Body of pancreas (tissue), 4 donors: ENCODE measurements at regions not wholly inside any gene's neighbourhood (a gene's known extent, or its start where the extent isn't known, plus 50 kb on each side); places are given as distances from the start of the nearest gene placed in this dataset.

Experiments used
- ATAC-seq: fragments of 150-250 bp; one replicate; pipeline ENCODE4 v1.9.1; 2016
- DNase-seq, 4 donors: peaks; one replicate each; pipeline ENCODE4 v3.0.0-alpha.2; 2019
- H3K27ac ChIP-seq, 4 donors: fragments of 200-600 bp; sonication (generic); 1 replicate in 3 of 4; 2 replicates in 1 of 4; pipeline versions ENCODE4 v1.5.1 to v1.6.1; 2016 to 2019; ENCODE audit warnings: mild to moderate bottlenecking in 1 of 4, mixed read lengths in 1 of 4, moderate library complexity in 1 of 4
- H3K27me3 ChIP-seq, 2 donors: fragments of 200-600 bp; sonication (generic); one replicate each; pipeline ENCODE4 v1.6.0; 2016; ENCODE audit warnings: mild to moderate bottlenecking in 1 of 2
- H3K36me3 ChIP-seq, 2 donors: fragments of 200-600 bp; sonication (generic); replicated peaks in 1 of 2; 2 replicates each; pipeline ENCODE4 v1.5.1; 2016; ENCODE audit warnings: low read depth in 2 of 2; ENCODE audit not compliant: insufficient read depth in 1 of 2
- H3K4me1 ChIP-seq: fragments of 200-600 bp; sonication (generic); one replicate; pipeline ENCODE4 v1.6.0; 2016
- H3K4me3 ChIP-seq, 2 donors: fragments of 200-600 bp; sonication (generic); 1 replicate in 1 of 2; 2 replicates in 1 of 2; pipeline ENCODE4 v1.5.1; 2016 to 2019
- H3K9me3 ChIP-seq, 3 donors: fragments of 200-600 bp; sonication (generic); 1 replicate in 2 of 3; 2 replicates in 1 of 3; pipeline ENCODE4 v1.5.1; 2016
- POLR2A ChIP-seq, 3 donors: fragments of 450-650 bp; IDR thresholded peaks; one replicate each; pipeline ENCODE4 v1.6.1; 2016; ENCODE audit warnings: antibody characterized with exemption in 3 of 3, mild to moderate bottlenecking in 2 of 3
- WGBS, 2 donors: methylation state at CpG; one replicate each; pipeline ENCODE4 v1.1.5; 2017; 5-methylcytosine and 5-hydroxymethylcytosine counted together
- intact Hi-C: fragments of 100-400 bp; cut with DNase I; formaldehyde crosslinking; loops from one replicate; pipeline ENCODE4 v1.15.1; 2023
- TF ChIP-seq, protein P1 (sequence below), 7 experiments: fragments of 450-650 bp in 4 of 7; fragments of 200-600 bp in 3 of 7; sonication (generic) in 3 of 7; IDR thresholded peaks; one replicate each; pipeline ENCODE4 v1.5.1; 2016 to 2019; ENCODE audit warnings: antibody characterized with exemption in 7 of 7

- H3K36me3 ChIP-seq = no peaks in the 10 kb centered on the region
- no peak overlapping the region for H3K4me3 ChIP-seq
- no peak for DNase-seq
- H3K27me3 ChIP-seq = no peaks in the 10 kb centered on the region
- H3K4me1 ChIP-seq = no peaks in the 10 kb centered on the region
- ATAC-seq = no peak
- 13 to 16% methylated on average over 14 to 28 of the region's 28 CpGs for WGBS, 2 donors
- H3K9me3 ChIP-seq = no peaks in the 10 kb centered on the region
- TF ChIP-seq, protein P1, sequence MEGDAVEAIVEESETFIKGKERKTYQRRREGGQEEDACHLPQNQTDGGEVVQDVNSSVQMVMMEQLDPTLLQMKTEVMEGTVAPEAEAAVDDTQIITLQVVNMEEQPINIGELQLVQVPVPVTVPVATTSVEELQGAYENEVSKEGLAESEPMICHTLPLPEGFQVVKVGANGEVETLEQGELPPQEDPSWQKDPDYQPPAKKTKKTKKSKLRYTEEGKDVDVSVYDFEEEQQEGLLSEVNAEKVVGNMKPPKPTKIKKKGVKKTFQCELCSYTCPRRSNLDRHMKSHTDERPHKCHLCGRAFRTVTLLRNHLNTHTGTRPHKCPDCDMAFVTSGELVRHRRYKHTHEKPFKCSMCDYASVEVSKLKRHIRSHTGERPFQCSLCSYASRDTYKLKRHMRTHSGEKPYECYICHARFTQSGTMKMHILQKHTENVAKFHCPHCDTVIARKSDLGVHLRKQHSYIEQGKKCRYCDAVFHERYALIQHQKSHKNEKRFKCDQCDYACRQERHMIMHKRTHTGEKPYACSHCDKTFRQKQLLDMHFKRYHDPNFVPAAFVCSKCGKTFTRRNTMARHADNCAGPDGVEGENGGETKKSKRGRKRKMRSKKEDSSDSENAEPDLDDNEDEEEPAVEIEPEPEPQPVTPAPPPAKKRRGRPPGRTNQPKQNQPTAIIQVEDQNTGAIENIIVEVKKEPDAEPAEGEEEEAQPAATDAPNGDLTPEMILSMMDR (IDR thresholded peaks at IDR 0.05) = no peak
- no peak for TF ChIP-seq POLR2A (IDR thresholded peaks at IDR 0.05)
- intact Hi-C loops = no loop called here
- H3K27ac ChIP-seq = no peak overlapping the region
Observed at GRCh38 chr7:56229631-56230030, 113.4 kb upstream of the NUPR2 start.

- Histone ChIP-seq H3K9me3 (no peaks in the 10 kb centered on the region), H3K4me1 (no peaks in the 10 kb centered on the region), H3K4me3 (no peak overlapping the region), H3K36me3 (no peaks in the 10 kb centered on the region), H3K27me3 (no peaks in the 10 kb centered on the region), H3K27ac (no peak overlapping the region)
- ATAC-seq (no peak), DNase-seq (no peak)
- intact Hi-C loops = no loop called here
- WGBS, 2 donors = 39 to 41% methylated on average over 4 to 6 of the region's 6 CpGs
- TF ChIP-seq, protein P1 (IDR thresholded peaks at IDR 0.05) = no peak
- TF ChIP-seq POLR2A (IDR thresholded peaks at IDR 0.05) = no peak
Observed at GRCh38 chr7:56222866-56223265, 106.6 kb upstream of the NUPR2 start.

DNA sequence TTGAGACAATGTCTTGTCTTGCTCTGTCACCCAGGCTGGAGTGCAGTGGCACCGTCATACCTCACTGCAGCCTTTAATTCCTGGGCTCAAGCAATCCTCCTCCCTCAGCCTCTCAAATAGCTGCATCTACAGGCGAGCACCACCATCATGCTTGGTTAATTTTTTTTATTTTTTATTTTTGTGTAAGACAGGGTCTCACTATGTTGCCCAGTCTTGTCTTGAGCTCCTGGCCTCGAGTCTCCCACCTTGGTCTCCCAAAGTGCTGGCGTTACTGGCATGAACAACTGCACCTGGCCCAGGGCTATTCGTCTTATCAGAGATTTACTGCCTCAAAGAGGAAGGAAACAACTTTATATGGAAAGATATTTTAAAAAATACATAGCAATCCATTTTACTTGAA is 102.8 kb upstream of the NUPR2 start:
- no peak for ATAC-seq

GRCh38 chr7:56218510-56218909 is 102.3 kb upstream of the NUPR2 start:
- ATAC-seq (no peak), DNase-seq (no peak)
- no peak overlapping the region for H3K27ac ChIP-seq
- 44 to 50% methylated on average over 4 of the region's 4 CpGs for WGBS, 2 donors
- H3K4me3 ChIP-seq = no peak overlapping the region
- H3K36me3 ChIP-seq = no peaks in the 10 kb centered on the region
- intact Hi-C loops = no loop called here
- no peaks in the 10 kb centered on the region for H3K4me1 ChIP-seq
- TF ChIP-seq POLR2A (IDR thresholded peaks at IDR 0.05) = no peak
- TF ChIP-seq, protein P1 (IDR thresholded peaks at IDR 0.05) = no peak
- H3K27me3 ChIP-seq = no peaks in the 10 kb centered on the region
- H3K9me3 ChIP-seq = no peaks in the 10 kb centered on the region

More for the DNA sequence above, 102.8 kb upstream of the NUPR2 start:
- intact Hi-C loops = no loop called here
- H3K4me1 ChIP-seq = no peaks in the 10 kb centered on the region
- WGBS, 2 donors = 28 to 30% methylated on average over 5 of the region's 5 CpGs
- H3K27me3 ChIP-seq = no peaks in the 10 kb centered on the region
- no peak overlapping the region for H3K4me3 ChIP-seq
- TF ChIP-seq POLR2A (IDR thresholded peaks at IDR 0.05) = no peak
- TF ChIP-seq, protein P1 (IDR thresholded peaks at IDR 0.05) = no peak
- no peaks in the 10 kb centered on the region for H3K9me3 ChIP-seq
- no peak overlapping the region for H3K27ac ChIP-seq
- H3K36me3 ChIP-seq = no peaks in the 10 kb centered on the region
- DNase-seq = no peak

DNA sequence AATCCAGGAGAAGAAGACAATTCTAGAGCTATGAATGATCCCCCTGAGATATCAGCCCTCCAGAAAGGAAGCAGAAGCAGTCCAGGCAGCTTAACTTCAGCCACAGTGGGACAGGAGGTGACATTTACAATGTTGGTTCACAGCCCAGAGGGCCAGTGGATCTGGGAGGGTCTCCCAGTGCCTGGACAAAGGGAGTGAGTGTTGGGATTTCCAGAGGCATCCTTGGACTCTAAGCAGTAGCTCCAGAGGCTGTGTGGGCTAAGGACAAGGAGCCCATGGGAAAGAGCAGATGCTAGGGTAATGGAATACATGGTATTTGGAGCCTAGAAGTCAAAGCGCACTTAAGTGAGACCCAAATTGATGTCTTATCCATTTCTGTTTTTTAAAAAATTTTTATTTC is 97.4 kb upstream of the NUPR2 start:
- no peaks in the 10 kb centered on the region for H3K9me3 ChIP-seq
- no peak overlapping the region for H3K27ac ChIP-seq
- ATAC-seq (no peak), DNase-seq (no peak)
- no peaks in the 10 kb centered on the region for H3K36me3 ChIP-seq
- TF ChIP-seq, protein P1 (IDR thresholded peaks at IDR 0.05) = no peak
- no peak for TF ChIP-seq POLR2A (IDR thresholded peaks at IDR 0.05)
- 69 to 83% methylated on average over 1 of the region's 1 CpG for WGBS, 2 donors
- no peak overlapping the region for H3K4me3 ChIP-seq
- H3K4me1 ChIP-seq = no peaks in the 10 kb centered on the region
- intact Hi-C loops = no loop called here
- H3K27me3 ChIP-seq = no peaks in the 10 kb centered on the region
